Ascending aorta (tissue), 2 donors: ENCODE measurements at regions not wholly inside any gene's neighbourhood (a gene's known extent, or its start where the extent isn't known, plus 50 kb on each side); places are given as distances from the start of the nearest gene placed in this dataset.

Source experiments
- DNase-seq, 2 donors: peaks; one replicate each; pipeline ENCODE4 v3.0.0-alpha.2; 2019; ENCODE audit warnings: low spot score in 2 of 2
- H3K27ac ChIP-seq, 2 donors: fragments of 200-600 bp; sonication (generic); one replicate each; pipeline ENCODE4 v1.5.1; 2016 to 2017; ENCODE audit warnings: mild to moderate bottlenecking in 1 of 2
- H3K27me3 ChIP-seq: fragments of 200-600 bp; sonication (generic); one replicate; pipeline ENCODE4 v1.5.1; 2017
- H3K36me3 ChIP-seq, 2 donors: fragments of 200-600 bp; sonication (generic); one replicate each; pipeline ENCODE4 v1.5.1; 2016
- H3K4me1 ChIP-seq, 2 donors: fragments of 200-600 bp; sonication (generic); one replicate each; pipeline ENCODE4 v1.5.1; 2016 to 2017; ENCODE audit warnings: mild to moderate bottlenecking in 1 of 2
- H3K4me3 ChIP-seq, 2 donors: fragments of 200-600 bp; sonication (generic); one replicate each; pipeline ENCODE4 v1.5.1; 2016 to 2017; ENCODE audit warnings: mild to moderate bottlenecking in 1 of 2
- H3K9me3 ChIP-seq, 2 donors: fragments of 200-600 bp; sonication (generic); one replicate each; pipeline ENCODE4 v1.5.1; 2016
- intact Hi-C: fragments of 100-400 bp; cut with DNase I; formaldehyde crosslinking; loops from one replicate; pipeline ENCODE4 v1.15.1; 2023
- TF ChIP-seq, protein P1 (sequence below), 3 experiments: fragments of 200-600 bp in 2 of 3; fragments of 450-650 bp in 1 of 3; sonication (generic) in 2 of 3; IDR thresholded peaks; one replicate each; pipeline ENCODE4 v1.5.1; 2016 to 2019; ENCODE audit warnings: antibody characterized with exemption in 3 of 3, mild to moderate bottlenecking in 1 of 3, moderate library complexity in 1 of 3

DNA sequence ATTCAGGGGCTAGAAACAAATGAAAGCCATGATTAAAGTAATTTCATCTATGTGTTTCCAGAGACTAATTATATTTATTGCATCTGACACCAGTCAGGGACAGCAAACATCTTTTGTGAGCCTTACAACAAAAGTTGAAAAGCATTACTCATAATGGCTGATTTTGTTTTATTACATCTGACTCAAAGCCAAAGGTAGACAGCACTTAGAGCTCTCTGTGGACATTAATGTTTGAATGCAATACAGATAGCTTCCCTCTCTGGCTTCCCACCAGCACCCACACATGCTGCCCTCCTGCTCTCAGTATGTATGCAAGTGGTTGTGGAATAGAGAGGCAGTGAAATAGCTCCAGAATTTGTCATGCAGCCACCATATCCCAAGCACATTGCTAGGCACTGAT lies 198.7 kb downstream of the SETD4 start:
- DNase-seq = no peak
- intact Hi-C loops = no loop called here
- no peak overlapping the region for H3K27ac ChIP-seq
- TF ChIP-seq, protein P1, sequence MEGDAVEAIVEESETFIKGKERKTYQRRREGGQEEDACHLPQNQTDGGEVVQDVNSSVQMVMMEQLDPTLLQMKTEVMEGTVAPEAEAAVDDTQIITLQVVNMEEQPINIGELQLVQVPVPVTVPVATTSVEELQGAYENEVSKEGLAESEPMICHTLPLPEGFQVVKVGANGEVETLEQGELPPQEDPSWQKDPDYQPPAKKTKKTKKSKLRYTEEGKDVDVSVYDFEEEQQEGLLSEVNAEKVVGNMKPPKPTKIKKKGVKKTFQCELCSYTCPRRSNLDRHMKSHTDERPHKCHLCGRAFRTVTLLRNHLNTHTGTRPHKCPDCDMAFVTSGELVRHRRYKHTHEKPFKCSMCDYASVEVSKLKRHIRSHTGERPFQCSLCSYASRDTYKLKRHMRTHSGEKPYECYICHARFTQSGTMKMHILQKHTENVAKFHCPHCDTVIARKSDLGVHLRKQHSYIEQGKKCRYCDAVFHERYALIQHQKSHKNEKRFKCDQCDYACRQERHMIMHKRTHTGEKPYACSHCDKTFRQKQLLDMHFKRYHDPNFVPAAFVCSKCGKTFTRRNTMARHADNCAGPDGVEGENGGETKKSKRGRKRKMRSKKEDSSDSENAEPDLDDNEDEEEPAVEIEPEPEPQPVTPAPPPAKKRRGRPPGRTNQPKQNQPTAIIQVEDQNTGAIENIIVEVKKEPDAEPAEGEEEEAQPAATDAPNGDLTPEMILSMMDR (IDR thresholded peaks at IDR 0.05) = no peak
- no peaks in the 10 kb centered on the region for H3K27me3 ChIP-seq
- no peaks in the 10 kb centered on the region for H3K9me3 ChIP-seq
- no peaks in the 10 kb centered on the region for H3K36me3 ChIP-seq
- H3K4me3 ChIP-seq = no peak overlapping the region
- no peaks in the 10 kb centered on the region for H3K4me1 ChIP-seq

DNA sequence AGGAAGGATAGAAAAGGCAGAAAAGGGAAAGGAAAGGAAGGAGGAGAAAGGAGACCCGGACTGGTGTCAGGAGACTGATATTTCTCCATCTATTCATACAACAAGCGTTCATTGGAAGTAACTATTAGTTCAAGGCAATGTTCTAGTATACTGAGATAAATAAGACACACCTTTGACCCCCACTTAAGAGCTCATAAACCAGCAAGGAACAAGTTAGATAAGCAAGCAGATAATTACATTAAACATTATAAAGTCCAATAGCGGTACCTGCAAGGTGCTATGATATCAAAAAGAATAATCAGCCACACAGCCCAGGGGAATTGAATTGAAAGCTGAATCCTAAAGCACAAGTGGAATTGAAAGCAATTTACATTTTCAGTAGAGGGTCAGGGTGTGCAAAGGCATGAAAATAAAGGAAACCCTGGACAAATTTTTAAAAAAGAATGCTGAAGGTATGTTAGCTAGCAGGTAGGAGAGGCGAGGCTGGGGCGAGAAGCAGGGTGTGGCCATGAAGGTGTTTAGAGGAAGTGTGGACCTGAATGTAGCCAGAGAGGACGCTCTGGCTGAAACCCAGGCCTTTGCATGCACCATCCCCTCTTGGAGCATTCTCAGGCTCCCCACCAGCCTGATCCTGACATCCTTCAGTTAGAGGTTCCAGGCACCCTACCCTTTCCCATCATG lies 200.0 kb downstream of the SETD4 start:
- Histone ChIP-seq H3K9me3 (no peaks in the 10 kb centered on the region), H3K27me3 (no peaks in the 10 kb centered on the region), H3K4me3 (no peak overlapping the region), H3K4me1 (no peaks in the 10 kb centered on the region), H3K36me3 (no peaks in the 10 kb centered on the region), H3K27ac (no peak overlapping the region)
- intact Hi-C loops = no loop called here
- no peak for DNase-seq
- TF ChIP-seq, protein P1 (IDR thresholded peaks at IDR 0.05) = no peak

DNA sequence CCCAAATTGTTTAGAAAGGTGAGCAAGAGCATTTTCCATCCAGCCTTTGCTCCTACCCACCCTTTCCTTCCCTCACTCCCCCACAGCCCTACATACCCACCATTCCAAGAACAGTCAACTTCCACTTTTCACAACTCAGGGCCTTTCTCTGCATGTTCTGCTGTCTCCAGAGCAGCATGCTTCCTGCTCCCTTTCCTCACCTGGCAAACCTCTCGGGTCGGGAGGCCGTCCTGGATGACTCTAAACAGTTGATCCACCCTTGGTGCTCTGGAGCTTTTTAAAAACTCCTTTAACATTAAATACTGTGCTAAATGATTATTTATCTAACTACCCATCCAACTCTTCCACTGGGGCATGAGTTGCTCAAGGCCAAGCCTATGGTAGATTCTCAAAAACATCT lies 200.6 kb downstream of the SETD4 start:
- H3K27ac ChIP-seq = no peak overlapping the region
- intact Hi-C loops = loop anchor here (10.0 kb wide), 1 partner anchor 815 kb away; the partner anchor contains the start of gene RUNX1
- no peak for DNase-seq
- TF ChIP-seq, protein P1 (IDR thresholded peaks at IDR 0.05) = no peak
- no peak overlapping the region for H3K4me3 ChIP-seq
- no peaks in the 10 kb centered on the region for H3K36me3 ChIP-seq
- H3K4me1 ChIP-seq = no peaks in the 10 kb centered on the region
- no peaks in the 10 kb centered on the region for H3K27me3 ChIP-seq
- H3K9me3 ChIP-seq = no peaks in the 10 kb centered on the region

DNA sequence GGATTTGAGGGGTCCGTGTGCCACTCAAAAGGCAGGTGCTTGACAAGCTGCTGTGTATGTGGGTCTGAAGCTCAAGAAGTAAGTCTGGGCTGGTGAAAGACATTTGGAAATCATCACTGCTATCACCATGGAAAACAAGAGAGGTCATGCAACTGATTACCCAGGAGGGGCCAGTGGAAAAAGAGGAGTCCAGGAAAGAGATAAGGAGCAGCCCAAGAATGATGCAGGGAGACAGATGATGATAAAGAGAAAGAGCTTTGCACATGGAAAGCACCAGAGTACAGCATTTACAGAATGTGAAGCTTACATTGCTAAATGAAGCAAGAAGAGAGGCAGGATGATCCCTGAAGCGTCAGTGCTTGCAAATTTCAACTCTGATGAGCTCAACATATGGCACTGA lies 203.2 kb downstream of the SETD4 start:
- no peaks in the 10 kb centered on the region for H3K36me3 ChIP-seq
- no peaks in the 10 kb centered on the region for H3K4me1 ChIP-seq
- TF ChIP-seq, protein P1 (IDR thresholded peaks at IDR 0.05) = no peak
- no peaks in the 10 kb centered on the region for H3K9me3 ChIP-seq
- intact Hi-C loops = loop anchor here (10.0 kb wide), 1 partner anchor 812 kb away; the partner anchor contains the start of gene RUNX1
- H3K4me3 ChIP-seq = no peak overlapping the region
- H3K27ac ChIP-seq = no peak overlapping the region
- DNase-seq = no peak
- H3K27me3 ChIP-seq = no peaks in the 10 kb centered on the region

DNA sequence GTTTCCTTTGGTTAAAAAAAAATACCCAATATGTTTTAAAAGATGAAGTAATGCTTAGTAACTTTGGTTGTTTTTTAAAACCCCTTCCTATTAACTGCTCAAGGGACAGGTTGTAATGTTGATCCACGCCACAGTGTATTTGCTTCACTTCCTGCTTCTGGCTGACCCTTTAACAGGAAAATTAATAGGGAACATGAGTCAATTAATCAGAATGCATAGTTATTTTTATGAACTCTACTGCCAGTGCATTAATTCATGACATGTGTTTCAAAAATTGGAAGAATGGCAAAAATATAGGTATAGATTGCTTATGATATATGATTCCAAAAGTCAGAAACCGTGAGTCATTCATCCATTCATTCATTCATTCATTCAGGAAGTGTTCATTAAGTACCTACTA lies 204.8 kb downstream of the SETD4 start:
- TF ChIP-seq, protein P1 (IDR thresholded peaks at IDR 0.05) = no peak
- Histone ChIP-seq H3K27ac (no peak overlapping the region), H3K9me3 (no peaks in the 10 kb centered on the region), H3K27me3 (no peaks in the 10 kb centered on the region), H3K4me1 (peaks cover 0 to 6% of the 10 kb centered on the region in 2 donors), H3K36me3 (no peaks in the 10 kb centered on the region), H3K4me3 (no peak overlapping the region)
- intact Hi-C loops = loop anchor here (10.0 kb wide), 1 partner anchor 811 kb away; the partner anchor contains the start of gene RUNX1
- no peak for DNase-seq
